GM12891 (cell line): ENCODE measurements at regions not wholly inside any gene's neighbourhood (a gene's known extent, or its start where the extent isn't known, plus 50 kb on each side); places are given as distances from the start of the nearest gene placed in this dataset.

ENCODE experiments used
- PAX5 ChIP-seq: IDR thresholded peaks from 2 replicates; pipeline ENCODE4 v1.6.1; 2011; ENCODE audit warnings: low read length, moderate library complexity, mild to moderate bottlenecking; ENCODE audit not compliant: insufficient read depth, severe bottlenecking
- POLR2A ChIP-seq: IDR thresholded peaks from 2 replicates; pipeline ENCODE4 v1.6.1; 2011; ENCODE audit warnings: low read depth, low read length, control low read depth
- POLR2AphosphoS5 ChIP-seq: IDR thresholded peaks from 2 replicates; pipeline ENCODE4 v1.6.1; 2011; ENCODE audit warnings: low read depth, low read length, control low read depth
- POU2F2 ChIP-seq: IDR thresholded peaks from 2 replicates; pipeline ENCODE4 v1.6.1; 2011; ENCODE audit warnings: low read depth, mild to moderate bottlenecking, control low read depth, low read length, moderate library complexity
- SPI1 ChIP-seq: IDR thresholded peaks from 2 replicates; pipeline ENCODE4 v1.6.1; 2011; ENCODE audit warnings: low read depth, low read length, control low read depth
- TAF1 ChIP-seq: IDR thresholded peaks from 2 replicates; pipeline ENCODE4 v1.6.1; 2011; ENCODE audit warnings: low read depth, low read length, control low read depth

DNA sequence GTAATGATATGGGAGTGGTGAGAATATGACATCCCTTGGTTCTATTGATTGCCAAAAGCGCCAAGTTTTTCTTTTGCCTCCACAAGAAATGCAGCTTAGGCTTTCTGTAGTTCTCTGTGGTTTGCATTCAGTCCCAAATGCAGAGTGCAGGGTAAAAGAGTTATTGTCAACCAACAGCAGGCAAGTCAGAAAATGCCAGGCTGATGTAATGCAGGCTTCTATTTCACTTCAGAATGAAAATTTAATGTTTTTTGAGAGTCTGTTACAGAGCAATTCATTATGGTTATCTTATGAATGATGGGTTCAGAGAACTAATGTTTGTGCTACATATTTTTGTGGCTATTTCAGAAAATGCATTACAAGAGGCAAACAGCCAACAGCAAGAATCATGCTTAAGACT lies 293.5 kb downstream of the CENPW start:
- TF ChIP-seq POLR2A (no peak), POLR2AphosphoS5 (no peak), TAF1 (no peak), POU2F2 (no peak), PAX5 (no peak), SPI1 (no peak)
